ENCODE measurements at regions not wholly inside any gene's neighbourhood (a gene's known extent, or its start where the extent isn't known, plus 50 kb on each side); places are given as distances from the start of the nearest gene placed in this dataset.

GRCh38 chr13:37225414-37226070 is 120.1 kb upstream of the CSNK1A1L start:
- DNase-seq (ENCODE audit: low spot score), result no peak

- DNase-seq (ENCODE audit: low spot score), result no peak
These were observed 110.9 kb upstream of the CSNK1A1L start for GRCh38 chr13:37216331-37216730.

GRCh38 chr13:37212826-37213225 is 107.4 kb upstream of the CSNK1A1L start:
- DNase-seq (ENCODE audit: low spot score), result no peak

GRCh38 chr13:37211487-37211886 is 106.0 kb upstream of the CSNK1A1L start:
- DNase-seq (ENCODE audit: low spot score), result no peak

- DNase-seq (ENCODE audit: low spot score), result no peak
These were observed 104.4 kb upstream of the CSNK1A1L start for GRCh38 chr13:37209621-37210580.

- DNase-seq (ENCODE audit: low spot score), result no peak
These were observed 102.4 kb upstream of the CSNK1A1L start for GRCh38 chr13:37207691-37208451.

GRCh38 chr13:37202264-37202663 is 96.8 kb upstream of the CSNK1A1L start:
- no peak for DNase-seq (ENCODE audit: low spot score)

- DNase-seq (ENCODE audit: low spot score), result no peak
These were observed 95.6 kb upstream of the CSNK1A1L start for GRCh38 chr13:37201081-37201480.

GRCh38 chr13:37198629-37199028 is 93.2 kb upstream of the CSNK1A1L start:
- no peak for DNase-seq (ENCODE audit: low spot score)

GRCh38 chr13:37195621-37196020 is 90.2 kb upstream of the CSNK1A1L start:
- DNase-seq (ENCODE audit: low spot score), result no peak

- no peak for DNase-seq (ENCODE audit: low spot score)
These were observed 89.0 kb upstream of the CSNK1A1L start for GRCh38 chr13:37194428-37194861.

- DNase-seq (ENCODE audit: low spot score), result no peak
These were observed 87.5 kb upstream of the CSNK1A1L start for GRCh38 chr13:37192956-37193355.

GRCh38 chr13:37187621-37188020 is 82.2 kb upstream of the CSNK1A1L start:
- no peak for DNase-seq (ENCODE audit: low spot score)

- no peak for DNase-seq (ENCODE audit: low spot score)
These were observed 81.6 kb upstream of the CSNK1A1L start for GRCh38 chr13:37187105-37187504.

GRCh38 chr13:37181620-37182019 is 76.2 kb upstream of the CSNK1A1L start:
- no peak for DNase-seq (ENCODE audit: low spot score)

- DNase-seq (ENCODE audit: low spot score), result no peak
These were observed 74.2 kb upstream of the CSNK1A1L start for GRCh38 chr13:37179645-37180044.

GRCh38 chr13:37177125-37177524 is 71.7 kb upstream of the CSNK1A1L start:
- DNase-seq (ENCODE audit: low spot score), result no peak

- DNase-seq (ENCODE audit: low spot score), result no peak
These were observed 70.5 kb upstream of the CSNK1A1L start for GRCh38 chr13:37175996-37176395.

- DNase-seq (ENCODE audit: low spot score), result no peak
These were observed 67.8 kb upstream of the CSNK1A1L start for GRCh38 chr13:37173214-37173613.

- DNase-seq (ENCODE audit: low spot score), result peak; percentile 30
These were observed 66.8 kb upstream of the CSNK1A1L start for GRCh38 chr13:37172226-37172625.

GRCh38 chr13:37168926-37169325 is 63.5 kb upstream of the CSNK1A1L start:
- DNase-seq (ENCODE audit: low spot score), result no peak

GRCh38 chr13:37168151-37168550 is 62.7 kb upstream of the CSNK1A1L start:
- no peak for DNase-seq (ENCODE audit: low spot score)

Measured in pons (tissue), 1 donor.